Right atrium auricular region (tissue), 2 donors: ENCODE measurements at regions not wholly inside any gene's neighbourhood (a gene's known extent, or its start where the extent isn't known, plus 50 kb on each side); places are given as distances from the start of the nearest gene placed in this dataset.
"Not testable (repeated sequence)": the region's sequence is repeated elsewhere in the genome, so short reads cannot be mapped to it uniquely, and the experiment has no call there.

ENCODE experiments used
- DNase-seq: peaks from one replicate; pipeline ENCODE4 v3.0.0-alpha.2; 2019; ENCODE audit warnings: low spot score
- H3K27ac ChIP-seq, 2 donors: fragments of 200-600 bp; sonication (generic); 1 replicate in 1 of 2; 2 replicates in 1 of 2; pipeline ENCODE4 v1.5.1; 2016 to 2019
- H3K27me3 ChIP-seq, 2 donors: fragments of 200-600 bp; sonication (generic); one replicate each; pipeline versions ENCODE4 v1.5.1 to v1.6.0; 2017 to 2019
- H3K36me3 ChIP-seq: fragments of 200-600 bp; sonication (generic); one replicate; pipeline ENCODE4 v1.5.1; 2016
- H3K4me1 ChIP-seq, 2 donors: fragments of 200-600 bp; sonication (generic); one replicate each; pipeline versions ENCODE4 v1.5.1 to v1.6.0; 2017 to 2019
- H3K4me3 ChIP-seq, 2 donors: fragments of 200-600 bp; sonication (generic); 1 replicate in 1 of 2; 2 replicates in 1 of 2; pipeline ENCODE4 v1.5.1; 2017 to 2019; ENCODE audit warnings: mild to moderate bottlenecking in 1 of 2, moderate library complexity in 1 of 2
- H3K9me3 ChIP-seq, 2 donors: fragments of 200-600 bp; sonication (generic); one replicate each; pipeline ENCODE4 v1.5.1; 2019
- TF ChIP-seq, protein P1 (sequence below), 2 donors: fragments of 200-600 bp; sonication (generic); IDR thresholded peaks; one replicate each; pipeline ENCODE4 v1.5.1; 2019; ENCODE audit warnings: antibody characterized with exemption in 2 of 2

DNA sequence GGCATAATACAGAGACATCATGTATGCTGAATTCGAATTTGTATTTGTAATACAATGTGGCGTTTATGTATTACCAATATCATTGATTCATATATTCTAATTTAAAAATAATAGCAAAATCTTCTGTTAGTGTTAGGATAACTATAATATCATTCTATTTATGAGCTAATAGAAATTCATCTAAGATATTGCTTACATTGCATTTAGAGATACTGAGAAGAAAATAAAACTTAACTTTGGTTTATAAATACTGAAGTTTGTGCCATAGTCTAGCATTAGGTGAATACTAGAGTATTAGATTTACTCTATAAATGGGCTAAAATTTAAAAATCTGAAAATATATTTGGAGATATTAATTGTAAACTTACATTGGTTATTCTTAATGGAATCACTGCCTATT is 1590.6 kb downstream of the PCDH18 start:
- TF ChIP-seq, protein P1, sequence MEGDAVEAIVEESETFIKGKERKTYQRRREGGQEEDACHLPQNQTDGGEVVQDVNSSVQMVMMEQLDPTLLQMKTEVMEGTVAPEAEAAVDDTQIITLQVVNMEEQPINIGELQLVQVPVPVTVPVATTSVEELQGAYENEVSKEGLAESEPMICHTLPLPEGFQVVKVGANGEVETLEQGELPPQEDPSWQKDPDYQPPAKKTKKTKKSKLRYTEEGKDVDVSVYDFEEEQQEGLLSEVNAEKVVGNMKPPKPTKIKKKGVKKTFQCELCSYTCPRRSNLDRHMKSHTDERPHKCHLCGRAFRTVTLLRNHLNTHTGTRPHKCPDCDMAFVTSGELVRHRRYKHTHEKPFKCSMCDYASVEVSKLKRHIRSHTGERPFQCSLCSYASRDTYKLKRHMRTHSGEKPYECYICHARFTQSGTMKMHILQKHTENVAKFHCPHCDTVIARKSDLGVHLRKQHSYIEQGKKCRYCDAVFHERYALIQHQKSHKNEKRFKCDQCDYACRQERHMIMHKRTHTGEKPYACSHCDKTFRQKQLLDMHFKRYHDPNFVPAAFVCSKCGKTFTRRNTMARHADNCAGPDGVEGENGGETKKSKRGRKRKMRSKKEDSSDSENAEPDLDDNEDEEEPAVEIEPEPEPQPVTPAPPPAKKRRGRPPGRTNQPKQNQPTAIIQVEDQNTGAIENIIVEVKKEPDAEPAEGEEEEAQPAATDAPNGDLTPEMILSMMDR (IDR thresholded peaks at IDR 0.05) = no peak
- no peaks in the 10 kb centered on the region for H3K27me3 ChIP-seq
- no peaks in the 10 kb centered on the region for H3K36me3 ChIP-seq
- DNase-seq = no peak
- H3K4me3 ChIP-seq = no peak overlapping the region
- no peak overlapping the region for H3K27ac ChIP-seq
- no peaks in the 10 kb centered on the region for H3K4me1 ChIP-seq
- no peaks in the 10 kb centered on the region for H3K9me3 ChIP-seq

DNA sequence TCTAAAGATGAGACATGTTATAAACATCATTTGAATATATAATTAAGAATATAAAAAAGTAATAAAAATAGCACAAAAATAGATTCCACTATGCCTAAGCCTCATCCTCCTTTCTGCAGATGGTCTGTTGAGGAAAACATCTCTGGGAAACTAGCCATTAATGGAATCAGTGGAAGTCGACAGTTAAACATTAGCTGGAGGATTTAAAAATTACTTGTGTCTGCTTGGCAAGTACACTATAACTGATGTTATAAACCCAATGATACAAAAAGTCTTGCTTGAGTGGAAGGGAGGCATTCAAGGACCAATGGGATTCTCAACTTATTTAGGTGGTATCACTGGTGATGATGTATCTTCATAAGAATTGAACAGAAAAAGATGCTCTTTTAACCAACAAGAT is 1598.3 kb downstream of the PCDH18 start:
- Histone ChIP-seq H3K27me3 (no peaks in the 10 kb centered on the region), H3K9me3 (no peaks in the 10 kb centered on the region), H3K36me3 (no peaks in the 10 kb centered on the region), H3K27ac (no peak overlapping the region), H3K4me3 (no peak overlapping the region), H3K4me1 (no peaks in the 10 kb centered on the region)
- TF ChIP-seq, protein P1 (IDR thresholded peaks at IDR 0.05) = no peak
- no peak for DNase-seq

DNA sequence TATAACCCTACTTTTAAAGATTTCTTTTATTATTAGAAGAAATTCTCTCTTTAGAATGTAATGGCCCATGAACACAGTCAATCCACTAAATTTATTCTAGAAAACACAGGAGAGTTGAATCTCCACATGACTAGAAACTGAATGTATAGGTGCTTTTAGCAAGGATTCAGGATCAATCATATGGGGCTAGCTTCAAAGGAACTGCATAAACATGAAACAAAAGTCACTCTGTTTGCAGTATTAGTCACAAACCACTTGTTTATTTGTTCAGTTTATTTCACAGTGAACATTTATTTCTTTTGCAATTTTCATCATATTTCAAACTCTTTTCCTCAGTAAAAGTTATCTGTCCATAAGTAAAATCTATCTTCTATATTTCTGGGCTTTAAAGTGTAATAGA is 1604.6 kb downstream of the PCDH18 start:
- Histone ChIP-seq H3K27ac (no peak overlapping the region), H3K36me3 (no peaks in the 10 kb centered on the region), H3K4me1 (no peaks in the 10 kb centered on the region), H3K4me3 (no peak overlapping the region), H3K27me3 (no peaks in the 10 kb centered on the region), H3K9me3 (no peaks in the 10 kb centered on the region)
- DNase-seq = no peak
- TF ChIP-seq, protein P1 (IDR thresholded peaks at IDR 0.05) = no peak

DNA sequence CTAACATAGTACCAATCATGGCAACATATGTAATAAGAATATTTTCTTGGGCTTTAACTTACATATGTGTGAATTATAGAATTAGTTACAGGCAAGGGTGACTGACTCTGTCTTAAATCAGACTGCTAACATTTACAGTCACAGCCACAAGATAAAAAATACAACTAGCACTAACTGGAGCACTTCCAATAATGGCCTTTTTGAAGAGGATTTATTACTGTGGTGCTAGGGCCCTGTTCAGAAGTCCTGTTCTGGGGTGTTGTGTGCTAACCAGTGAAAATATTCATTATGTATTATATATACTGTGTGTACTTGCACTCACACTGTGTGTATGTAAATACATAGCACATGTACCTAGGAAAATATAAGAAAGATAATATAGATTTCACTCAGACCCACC is 1611.2 kb downstream of the PCDH18 start:
- Histone ChIP-seq H3K9me3 (no peaks in the 10 kb centered on the region), H3K27me3 (no peaks in the 10 kb centered on the region), H3K4me1 (no peaks in the 10 kb centered on the region), H3K36me3 (no peaks in the 10 kb centered on the region), H3K27ac (no peak overlapping the region), H3K4me3 (no peak overlapping the region)
- no peak for DNase-seq
- TF ChIP-seq, protein P1 (IDR thresholded peaks at IDR 0.05) = no peak

DNA sequence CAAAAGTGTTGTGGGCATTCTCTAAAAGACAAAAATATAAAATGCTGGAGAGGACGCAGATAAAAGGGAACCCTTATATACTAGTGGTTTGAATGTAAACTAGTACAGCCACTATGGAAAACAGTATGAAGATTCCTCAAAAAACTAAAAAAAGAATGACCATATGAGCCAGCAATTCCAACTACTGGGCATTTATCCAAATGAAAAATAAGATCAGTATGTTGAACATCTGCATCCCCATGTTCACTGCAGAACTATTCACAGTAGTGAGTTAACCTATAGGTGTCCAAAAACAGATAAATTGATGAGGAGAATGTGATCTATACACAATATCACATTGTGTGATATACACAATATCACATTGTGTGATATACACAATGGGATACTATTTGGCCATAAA is 1615.3 kb downstream of the PCDH18 start:
- no peak overlapping the region for H3K4me3 ChIP-seq
- H3K27me3 ChIP-seq = no peaks in the 10 kb centered on the region
- no peak overlapping the region for H3K27ac ChIP-seq
- DNase-seq = no peak
- TF ChIP-seq, protein P1 (IDR thresholded peaks at IDR 0.05) = no peak
- H3K36me3 ChIP-seq = no peaks in the 10 kb centered on the region
- H3K4me1 ChIP-seq = no peaks in the 10 kb centered on the region
- no peaks in the 10 kb centered on the region for H3K9me3 ChIP-seq

DNA sequence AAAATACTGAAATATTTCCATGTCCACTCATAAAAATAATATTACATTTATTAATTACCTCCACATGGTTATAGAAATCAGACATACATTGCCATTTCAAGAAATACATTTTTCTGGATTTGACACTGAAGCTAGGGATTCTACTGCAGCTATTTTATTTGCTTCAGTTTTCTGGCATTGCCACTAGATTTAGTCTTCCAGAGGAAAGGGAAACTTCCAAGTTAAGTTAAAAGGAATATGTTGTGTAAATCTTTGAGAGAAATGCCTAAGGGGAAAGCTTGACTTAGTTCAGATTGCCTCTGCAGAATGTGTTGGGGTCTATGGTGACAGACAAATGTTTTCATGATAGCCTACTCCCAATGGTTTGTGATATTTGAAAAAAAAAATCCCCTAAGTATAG is 1631.3 kb downstream of the PCDH18 start:
- H3K9me3 ChIP-seq = peaks cover 0 to 5% of the 10 kb centered on the region in 2 donors
- TF ChIP-seq, protein P1 (IDR thresholded peaks at IDR 0.05) = no peak
- H3K4me3 ChIP-seq = no peak overlapping the region
- H3K4me1 ChIP-seq = no peaks in the 10 kb centered on the region
- no peak for DNase-seq
- no peaks in the 10 kb centered on the region for H3K36me3 ChIP-seq
- H3K27me3 ChIP-seq = no peaks in the 10 kb centered on the region
- no peak overlapping the region for H3K27ac ChIP-seq

DNA sequence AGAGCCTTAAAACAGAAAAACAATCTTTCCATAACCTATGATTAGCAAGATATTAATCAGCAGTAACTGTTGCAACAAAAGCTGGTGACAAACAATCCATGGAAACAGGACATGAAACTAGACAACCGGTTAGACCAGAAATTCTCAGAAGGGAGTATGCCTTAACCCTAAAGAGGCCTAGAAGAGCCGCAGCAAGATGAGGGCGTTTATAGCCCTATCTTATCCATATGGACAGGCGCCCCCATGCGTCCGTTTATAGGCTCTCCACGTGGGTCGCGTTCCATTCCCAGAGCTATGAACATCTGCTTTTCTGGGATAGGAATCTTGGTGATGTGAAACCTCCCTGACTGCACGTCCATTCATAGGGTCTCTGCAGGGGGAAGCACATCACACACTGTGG is 1662.7 kb upstream of the PABPC4L start:
- not testable (repeated sequence) for H3K4me3 ChIP-seq, H3K9me3 ChIP-seq, H3K27me3 ChIP-seq, H3K27ac ChIP-seq, H3K36me3 ChIP-seq, H3K4me1 ChIP-seq, DNase-seq
